Left kidney (tissue), 1 donor: ENCODE measurements at regions not wholly inside any gene's neighbourhood (a gene's known extent, or its start where the extent isn't known, plus 50 kb on each side); places are given as distances from the start of the nearest gene placed in this dataset.
"Not testable (repeated sequence)": the region's sequence is repeated elsewhere in the genome, so short reads cannot be mapped to it uniquely, and the experiment has no call there.

Experiments used
- DNase-seq: peaks from one replicate; pipeline ENCODE4 v3.0.0-alpha.2; 2013

GRCh38 chr5:143629871-143630659, 181.9 kb upstream of the HMHB1 start:
- DNase-seq = no peak

DNA sequence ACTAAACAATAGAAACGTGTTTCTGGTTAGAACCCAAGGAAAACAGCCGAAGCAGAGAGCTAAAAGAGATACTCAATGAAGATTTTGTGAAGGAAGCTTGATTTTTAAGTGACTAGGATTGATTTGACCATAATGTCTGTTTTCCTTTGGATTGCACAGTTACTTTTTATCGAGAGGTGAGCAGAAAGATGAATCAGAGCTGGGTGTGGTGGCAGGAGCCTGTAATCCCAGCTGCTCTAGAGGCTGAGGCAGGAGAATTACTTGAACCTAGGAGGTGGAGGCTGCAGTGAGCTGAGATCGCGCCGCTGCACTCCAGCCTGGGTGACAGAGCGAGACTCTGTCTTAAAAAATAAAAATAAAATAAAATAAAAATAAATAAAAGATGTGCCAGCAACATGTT, 186.9 kb upstream of the HMHB1 start:
- not testable (repeated sequence) for DNase-seq

GRCh38 chr5:143624465-143624864, 187.5 kb upstream of the HMHB1 start:
- no peak for DNase-seq

DNA sequence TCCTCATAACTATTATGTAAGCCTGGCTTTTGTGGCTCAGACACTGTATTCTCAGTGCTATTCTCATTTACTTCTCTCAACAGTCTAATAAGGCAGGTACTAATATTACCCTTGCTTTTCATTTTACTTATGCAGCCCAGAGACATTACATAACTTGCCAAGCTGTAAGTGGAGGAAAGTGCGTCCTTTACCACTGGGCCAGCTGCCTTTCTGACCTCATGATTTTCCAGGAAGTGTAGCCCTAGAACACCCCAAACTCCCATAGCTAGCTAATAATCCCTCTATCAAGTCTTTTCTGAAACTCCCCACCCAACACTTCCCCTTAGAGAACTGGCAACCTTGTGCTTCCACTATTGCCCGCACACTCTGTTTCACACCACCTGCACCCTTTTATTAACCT, 192.9 kb upstream of the HMHB1 start:
- no peak for DNase-seq

GRCh38 chr5:143618141-143618540, 193.8 kb upstream of the HMHB1 start:
- DNase-seq = no peak

DNA sequence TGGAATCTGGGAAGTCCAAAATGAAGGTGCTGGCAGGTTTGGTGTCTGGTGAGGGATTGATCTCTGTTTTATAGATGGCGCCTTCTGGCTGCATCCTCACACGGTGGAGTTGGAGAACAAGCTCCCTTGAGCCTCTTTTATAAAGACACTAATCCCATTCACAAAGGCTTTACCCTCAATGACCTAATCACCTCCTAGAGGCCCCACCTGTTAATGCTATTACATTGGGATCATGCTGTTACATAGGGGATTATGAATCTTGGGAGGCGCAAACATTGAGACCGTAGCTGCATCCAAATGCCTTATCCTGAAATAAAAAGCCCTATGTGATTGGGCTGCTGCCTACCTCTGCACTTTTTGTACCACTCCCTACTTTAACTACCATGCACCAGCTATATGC, 197.1 kb upstream of the HMHB1 start:
- DNase-seq = no peak

- DNase-seq = no peak
Measured at GRCh38 chr5:143613329-143613728, 198.6 kb upstream of the HMHB1 start.

- DNase-seq = no peak
Measured at GRCh38 chr5:143610946-143611345, 201.0 kb upstream of the HMHB1 start.

- DNase-seq = no peak
Measured at GRCh38 chr5:143606043-143606752, 202.7 kb upstream of the NR3C1 start.

DNA sequence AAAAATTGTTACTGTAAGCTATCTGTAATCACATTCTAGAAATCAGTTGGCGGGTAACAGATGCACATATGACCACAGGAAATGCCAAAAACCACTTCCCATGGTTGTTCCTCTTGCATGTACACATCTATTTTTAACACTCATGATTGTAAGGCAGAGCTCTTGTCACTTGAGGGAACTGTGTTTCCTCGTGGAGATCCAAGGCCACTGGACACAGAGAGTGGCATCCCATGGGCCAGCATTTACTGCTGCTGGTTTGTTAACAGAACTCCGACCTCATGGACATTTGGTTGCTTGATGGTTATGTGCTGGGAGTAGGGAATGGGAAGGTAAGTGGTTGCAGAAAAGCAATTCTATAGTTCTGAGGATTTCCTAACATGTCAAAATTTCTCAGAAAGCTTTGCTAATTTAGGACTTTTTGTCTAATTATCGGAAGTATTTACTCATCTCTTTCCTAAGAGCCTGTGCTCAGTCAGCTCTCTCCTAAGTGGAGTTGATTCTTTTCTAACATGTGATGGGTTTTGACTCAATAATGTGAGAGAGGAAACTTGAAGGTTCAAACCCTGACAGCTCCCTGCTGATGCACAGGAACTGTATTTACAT, 202.0 kb upstream of the NR3C1 start:
- DNase-seq = no peak

GRCh38 chr5:143601917-143602333, 198.4 kb upstream of the NR3C1 start:
- DNase-seq = no peak

GRCh38 chr5:143601357-143601756, 197.9 kb upstream of the NR3C1 start:
- no peak for DNase-seq

DNA sequence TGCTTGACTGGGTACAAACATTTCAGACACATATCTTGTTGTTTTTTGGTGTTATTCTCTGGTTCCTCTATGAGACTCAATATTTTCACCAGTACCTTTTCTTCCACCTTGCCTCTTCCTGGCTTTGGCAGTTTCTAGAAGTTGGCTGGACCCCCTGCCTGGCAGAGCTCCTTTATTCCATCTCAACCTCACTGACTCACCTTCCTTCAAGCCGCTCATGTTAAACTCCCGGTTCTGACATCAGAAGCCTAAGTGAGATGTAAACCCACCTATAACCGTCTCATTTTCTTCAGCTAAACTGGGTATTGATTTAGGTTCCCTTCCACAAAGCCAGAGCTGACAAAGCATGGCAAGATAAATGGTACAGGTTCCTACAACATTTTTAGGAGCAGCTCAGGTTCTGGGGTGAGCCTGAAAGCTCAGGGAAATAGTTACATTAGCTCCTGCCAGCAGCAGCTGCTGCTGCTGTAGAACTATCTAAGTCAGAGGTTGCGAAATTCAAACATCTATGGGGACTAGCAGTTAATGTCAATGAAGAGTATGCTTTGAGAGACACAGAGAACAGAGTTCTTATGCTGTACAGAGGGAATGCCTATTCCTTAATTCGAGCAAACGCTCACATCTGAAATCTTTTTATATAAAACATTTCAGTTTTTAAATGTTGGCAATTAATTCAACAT, 197.1 kb upstream of the NR3C1 start:
- DNase-seq = no peak

DNA sequence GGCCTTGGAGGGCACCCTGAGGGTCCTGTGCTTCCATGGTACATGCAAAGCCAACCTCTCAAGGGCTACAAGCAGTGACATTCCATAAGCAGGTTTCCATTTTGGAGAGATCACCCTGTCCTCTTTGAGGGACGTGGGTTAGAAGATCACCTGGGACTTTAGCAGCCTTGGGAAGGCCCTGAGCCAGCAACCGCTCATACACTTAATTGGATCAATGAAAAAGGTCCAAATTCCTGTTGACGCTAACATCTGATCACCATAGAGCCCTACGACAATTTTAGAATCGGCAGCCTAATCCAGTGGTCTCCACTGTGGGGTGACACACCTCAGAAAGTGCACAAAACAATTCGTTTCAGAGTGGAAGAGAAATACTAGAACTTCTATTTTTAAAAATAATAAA, 196.0 kb upstream of the NR3C1 start:
- DNase-seq = no peak

DNA sequence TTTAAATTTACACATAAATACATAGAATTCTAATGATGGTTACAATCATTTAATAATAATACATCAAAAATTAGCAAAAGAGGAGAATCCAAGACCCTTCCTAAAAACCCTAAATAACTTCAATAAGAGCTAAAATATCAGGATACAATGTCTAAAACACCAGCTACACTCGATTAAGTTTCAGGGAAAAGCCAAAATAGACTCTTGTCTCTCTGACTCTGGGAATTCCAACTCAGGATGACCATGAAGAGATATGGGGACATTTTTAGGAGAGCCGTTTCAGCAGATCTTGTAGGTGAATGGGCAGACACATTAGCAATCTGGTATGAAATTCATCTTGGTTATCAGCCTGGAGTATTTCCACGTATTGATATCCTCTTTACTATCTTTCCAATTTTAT, 193.3 kb upstream of the NR3C1 start:
- no peak for DNase-seq

GRCh38 chr5:143594902-143595818, 191.7 kb upstream of the NR3C1 start:
- DNase-seq = no peak

GRCh38 chr5:143593723-143594122, 190.2 kb upstream of the NR3C1 start:
- DNase-seq = no peak

- no peak for DNase-seq
Measured at GRCh38 chr5:143592648-143593047, 189.2 kb upstream of the NR3C1 start.

DNA sequence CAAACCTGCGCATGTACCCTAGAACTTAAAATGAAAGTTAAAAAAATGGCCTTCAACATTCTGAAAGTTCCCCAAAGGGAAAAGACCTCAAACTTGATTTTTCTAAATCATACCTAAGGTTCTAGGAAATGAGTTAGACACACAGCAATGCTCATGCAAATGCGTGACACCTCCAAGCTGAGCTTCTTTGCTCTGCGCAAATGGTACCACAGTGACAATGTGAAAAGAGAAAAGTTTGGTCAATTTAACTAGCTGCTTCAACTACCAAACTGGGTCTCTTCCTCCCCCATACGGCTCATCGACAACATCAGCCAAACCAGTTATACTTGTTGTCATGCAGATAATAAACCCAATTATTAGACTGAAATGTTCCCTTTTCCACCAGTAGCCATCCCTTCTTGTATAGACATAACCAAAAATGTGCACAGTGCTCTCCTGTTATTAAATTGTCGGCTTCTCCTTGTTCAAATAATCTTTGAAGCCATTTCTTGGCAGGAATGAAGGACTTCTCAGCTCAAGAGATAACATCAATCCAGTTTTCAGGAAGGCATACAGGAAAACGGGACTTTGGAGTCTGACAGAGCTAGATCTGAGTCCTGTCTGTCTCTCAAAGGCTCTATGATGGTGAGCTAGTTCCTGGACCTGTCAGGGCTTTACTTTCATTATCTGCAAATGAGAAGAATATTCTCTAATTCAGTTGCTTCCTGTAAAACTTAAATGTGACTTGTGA, 185.6 kb upstream of the NR3C1 start:
- no peak for DNase-seq

DNA sequence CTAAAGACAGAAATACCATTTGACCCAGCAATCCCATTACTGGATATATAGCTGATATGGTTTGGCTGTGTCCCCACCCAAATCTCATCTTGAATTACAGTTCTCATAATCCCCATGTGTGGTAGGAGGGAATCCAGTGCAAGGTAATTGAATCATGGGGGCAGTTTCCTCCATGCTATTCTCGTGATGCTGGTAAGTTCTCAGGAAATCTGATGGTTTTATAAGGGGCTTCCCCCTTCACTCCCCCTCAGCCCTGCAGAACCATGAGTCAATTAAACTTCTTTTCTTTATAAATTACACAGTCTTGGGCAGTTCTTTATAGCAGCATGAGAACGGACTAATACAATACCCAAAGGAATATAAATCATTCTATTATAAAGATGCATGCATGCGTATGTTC, 184.6 kb upstream of the NR3C1 start:
- not testable (repeated sequence) for DNase-seq

- no peak for DNase-seq
Measured at GRCh38 chr5:143586781-143587362, 183.4 kb upstream of the NR3C1 start.
